Neural progenitor cell (in vitro differentiated cells): ENCODE measurements at regions not wholly inside any gene's neighbourhood (a gene's known extent, or its start where the extent isn't known, plus 50 kb on each side); places are given as distances from the start of the nearest gene placed in this dataset.

Source experiments
- EZH2 ChIP-seq: fragments of 200-600 bp; sonication (generic); IDR thresholded peaks from 2 replicates; pipeline ENCODE4 v1.6.1; 2017; ENCODE audit warnings: antibody characterized with exemption, mild to moderate bottlenecking, moderate library complexity
- EZH2phosphoT487 ChIP-seq: fragments of 200-600 bp; sonication (generic); IDR thresholded peaks from 2 replicates; pipeline ENCODE4 v1.6.1; 2017; ENCODE audit warnings: antibody characterized with exemption
- TF ChIP-seq, protein P1 (sequence below): fragments of 200-600 bp; sonication (generic); IDR thresholded peaks from 2 replicates; pipeline ENCODE4 v1.5.1; 2017; ENCODE audit warnings: antibody characterized with exemption, mild to moderate bottlenecking

GRCh38 chr2:145591109-145591809, 1071.3 kb upstream of the ZEB2 start:
- TF ChIP-seq, protein P1, sequence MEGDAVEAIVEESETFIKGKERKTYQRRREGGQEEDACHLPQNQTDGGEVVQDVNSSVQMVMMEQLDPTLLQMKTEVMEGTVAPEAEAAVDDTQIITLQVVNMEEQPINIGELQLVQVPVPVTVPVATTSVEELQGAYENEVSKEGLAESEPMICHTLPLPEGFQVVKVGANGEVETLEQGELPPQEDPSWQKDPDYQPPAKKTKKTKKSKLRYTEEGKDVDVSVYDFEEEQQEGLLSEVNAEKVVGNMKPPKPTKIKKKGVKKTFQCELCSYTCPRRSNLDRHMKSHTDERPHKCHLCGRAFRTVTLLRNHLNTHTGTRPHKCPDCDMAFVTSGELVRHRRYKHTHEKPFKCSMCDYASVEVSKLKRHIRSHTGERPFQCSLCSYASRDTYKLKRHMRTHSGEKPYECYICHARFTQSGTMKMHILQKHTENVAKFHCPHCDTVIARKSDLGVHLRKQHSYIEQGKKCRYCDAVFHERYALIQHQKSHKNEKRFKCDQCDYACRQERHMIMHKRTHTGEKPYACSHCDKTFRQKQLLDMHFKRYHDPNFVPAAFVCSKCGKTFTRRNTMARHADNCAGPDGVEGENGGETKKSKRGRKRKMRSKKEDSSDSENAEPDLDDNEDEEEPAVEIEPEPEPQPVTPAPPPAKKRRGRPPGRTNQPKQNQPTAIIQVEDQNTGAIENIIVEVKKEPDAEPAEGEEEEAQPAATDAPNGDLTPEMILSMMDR = no peak
- TF ChIP-seq EZH2 = no peak
- no peak for TF ChIP-seq EZH2phosphoT487
